Endothelial cell of umbilical vein (primary cell): ENCODE measurements at regions not wholly inside any gene's neighbourhood (a gene's known extent, or its start where the extent isn't known, plus 50 kb on each side); places are given as distances from the start of the nearest gene placed in this dataset.
A peak's percentile ranks its signal among the peaks of the same experiment; 100 is the strongest.

ENCODE experiments used
- BruUV-seq: library from RNA; stranded (reverse); fragments of 400-500 nt; replicated peaks from 2 replicates; lab custom pipeline; 2021; lab: Mats Ljungman, UMichigan
- CTCF ChIA-PET: fragments of 300-600, 350-600 bp; sonication (Branson Sonifier 250); formaldehyde crosslinking; loops from one replicate; lab custom pipeline; 2021; ENCODE audit warnings: antibody characterized with exemption, inconsistent platforms; lab: Charles Lee
- POLR2A ChIA-PET: fragments of 300-600, 350-600 bp; sonication (Branson Sonifier 250); formaldehyde crosslinking; loops from one replicate; lab custom pipeline; 2021; ENCODE audit warnings: antibody characterized with exemption, inconsistent platforms; lab: Charles Lee
- DNase-seq: peaks from one replicate; pipeline ENCODE4 v3.0.0-alpha.2; 2011; ENCODE audit warnings: low read depth, low spot score
- FAIRE-seq: peaks from 2 replicates; lab custom pipeline; 2011; peaks lifted over from hg19 to GRCh38; lab: Jason Lieb, UNC
- H2AFZ ChIP-seq: 2 replicates; pipeline ENCODE4 v1.6.0; 2012; ENCODE audit warnings: low read depth, low read length, control low read depth, inconsistent platforms
- H3K27ac ChIP-seq: 2 replicates; pipeline ENCODE4 v1.5.1; 2011; ENCODE audit warnings: low read depth, mild to moderate bottlenecking, control low read depth, low read length, moderate library complexity; ENCODE audit not compliant: insufficient read depth
- H3K27me3 ChIP-seq, 2 experiments: 2 replicates each; pipeline versions ENCODE4 v1.6.0 to v1.6.1; 2011; ENCODE audit warnings: low read length in 2 of 2, mixed read lengths in 1 of 2; ENCODE audit not compliant: control insufficient read depth in 2 of 2, insufficient read depth in 2 of 2
- H3K36me3 ChIP-seq, 2 experiments: 2 replicates in 1 of 2; 3 replicates in 1 of 2; pipeline ENCODE4 v1.5.1; 2011; ENCODE audit warnings: low read length in 2 of 2, mild to moderate bottlenecking in 1 of 2, moderate library complexity in 1 of 2; ENCODE audit not compliant: control insufficient read depth in 2 of 2, insufficient read depth in 2 of 2; ENCODE audit errors: extremely low read depth in 1 of 2
- H3K4me1 ChIP-seq: 3 replicates; pipeline ENCODE4 v1.5.1; 2011; ENCODE audit warnings: mild to moderate bottlenecking, low read length; ENCODE audit not compliant: control insufficient read depth, insufficient read depth; ENCODE audit errors: extremely low read depth
- H3K4me2 ChIP-seq: 2 replicates; pipeline ENCODE4 v1.6.1; 2011; ENCODE audit warnings: low read length, control low read depth, mixed read lengths; ENCODE audit not compliant: insufficient read depth
- H3K4me3 ChIP-seq, 3 experiments: fragments of 200-600 bp in 1 of 3; sonication (generic), shearing (Covaris generic) in 1 of 3; replicated peaks in 1 of 3; 2 replicates each; pipeline ENCODE4 v1.5.1; 2011 to 2016; ENCODE audit warnings: control low read depth in 3 of 3, low read length in 3 of 3, mild to moderate bottlenecking in 2 of 3, inconsistent platforms in 1 of 3, low read depth in 1 of 3, moderate library complexity in 1 of 3; ENCODE audit not compliant: insufficient read depth in 1 of 3
- H3K79me2 ChIP-seq: 2 replicates; pipeline ENCODE4 v1.6.0; 2012; ENCODE audit warnings: low read length, inconsistent platforms; ENCODE audit not compliant: control insufficient read depth, insufficient read depth
- H3K9ac ChIP-seq: replicated peaks from 2 replicates; pipeline ENCODE3; 2011; ENCODE audit warnings: low read length, control low read depth; ENCODE audit not compliant: insufficient read depth; ENCODE audit errors: extremely low read depth
- H3K9me1 ChIP-seq: replicated peaks from 3 replicates; pipeline ENCODE4 v1.6.0; 2011; ENCODE audit warnings: mild to moderate bottlenecking, low read length; ENCODE audit not compliant: control insufficient read depth, insufficient read depth; ENCODE audit errors: extremely low read depth
- H3K9me3 ChIP-seq: replicated peaks from 2 replicates; pipeline ENCODE4 v1.5.1; 2012; ENCODE audit warnings: low read length, inconsistent platforms; ENCODE audit not compliant: control insufficient read depth, insufficient read depth
- H4K20me1 ChIP-seq: replicated peaks from 2 replicates; pipeline ENCODE3; 2011; ENCODE audit warnings: mild to moderate bottlenecking, low read length; ENCODE audit not compliant: control insufficient read depth, insufficient read depth; ENCODE audit errors: extremely low read depth
- EZH2 ChIP-seq: IDR thresholded peaks from 2 replicates; pipeline ENCODE4 v1.6.1; 2012; ENCODE audit warnings: borderline replicate concordance, low read depth, mild to moderate bottlenecking, moderate library complexity, low read length, inconsistent platforms; ENCODE audit not compliant: severe bottlenecking
- FOS ChIP-seq: IDR thresholded peaks from 2 replicates; pipeline ENCODE4 v1.6.1; 2011; ENCODE audit warnings: mild to moderate bottlenecking, low read length, moderate library complexity, borderline replicate concordance; ENCODE audit not compliant: insufficient read depth
- GATA2 ChIP-seq: IDR thresholded peaks from 2 replicates; pipeline ENCODE4 v1.7.0; 2011; ENCODE audit warnings: low read depth, mild to moderate bottlenecking, moderate library complexity, mixed read lengths, low read length; ENCODE audit not compliant: insufficient read length, insufficient read depth
- JUN ChIP-seq: IDR thresholded peaks from 2 replicates; pipeline ENCODE4 v1.6.1; 2011; ENCODE audit warnings: borderline replicate concordance, low read depth; ENCODE audit not compliant: insufficient read length, insufficient read depth
- MYC ChIP-seq: IDR thresholded peaks from one replicate; pipeline ENCODE4 v1.6.1; 2011; ENCODE audit warnings: mild to moderate bottlenecking, low read depth, low read length
- POLR2A ChIP-seq: IDR thresholded peaks from 2 replicates; pipeline ENCODE4 v1.6.1; 2012; ENCODE audit warnings: low read depth, mild to moderate bottlenecking, control low read depth, low read length
- POLR2AphosphoS5 ChIP-seq: IDR thresholded peaks from 2 replicates; pipeline ENCODE4 v1.6.1; 2012; ENCODE audit warnings: low read depth, mild to moderate bottlenecking, control low read depth, low read length, moderate library complexity; ENCODE audit not compliant: insufficient read depth
- dilution Hi-C: fragments of 300-500 bp; cut with MboI; formaldehyde crosslinking; loops from one replicate; pipeline ENCODE4 v1.15.0; 2019; ENCODE audit warnings: low sequenced_read_pairs; ENCODE audit not compliant: extremely low pct_ligation_motif_present
- intact Hi-C: fragments of 100-400 bp; cut with micrococcal nuclease; formaldehyde crosslinking; loops from one replicate; pipeline ENCODE4 v1.10.0; 2022
- TF ChIP-seq, protein P1 (sequence below), 2 donors: IDR thresholded peaks; 1 replicate in 1 of 2; 2 replicates in 1 of 2; pipeline ENCODE4 v1.5.1; 2011; ENCODE audit warnings: low read length in 2 of 2, mild to moderate bottlenecking in 2 of 2, moderate library complexity in 2 of 2, control low read depth in 1 of 2, inconsistent platforms in 1 of 2, low read depth in 1 of 2; ENCODE audit not compliant: insufficient read depth in 1 of 2; ENCODE audit errors: extremely low read depth in 1 of 2
- TF ChIP-seq, protein P2 (sequence below): IDR thresholded peaks from 2 replicates; pipeline ENCODE4 v1.6.1; 2011; ENCODE audit not compliant: insufficient read depth, insufficient read length

DNA sequence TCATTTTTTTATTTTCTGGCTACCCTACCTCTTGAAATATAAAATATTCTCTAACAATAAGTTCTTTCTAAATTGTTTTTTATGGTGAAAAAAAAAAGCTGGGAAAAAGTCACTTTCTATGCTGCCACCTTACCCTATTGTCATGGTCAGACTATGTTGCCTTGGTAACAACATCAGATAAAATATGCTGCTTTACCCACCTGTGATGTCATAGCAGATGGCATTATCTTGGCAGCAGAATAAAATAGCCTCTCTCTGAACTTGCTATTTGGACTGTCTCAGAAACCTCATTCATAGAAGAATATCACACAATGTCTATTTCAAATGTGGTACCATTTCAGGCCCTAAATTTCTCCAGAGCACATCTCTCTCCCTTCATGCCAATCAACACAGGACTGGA, 69.6 kb upstream of the SGIP1 start:
- Histone ChIP-seq H3K4me2 (no peak overlapping the region), H3K36me3 (no peaks in the 10 kb centered on the region), H3K4me3 (no peak overlapping the region), H3K27ac (peak overlapping the region; percentile 49), H3K27me3 (no peaks in the 10 kb centered on the region), H3K79me2 (no peaks in the 10 kb centered on the region), H4K20me1 (no peaks in the 10 kb centered on the region), H3K9me1 (no peaks in the 10 kb centered on the region), H3K9ac (no peak overlapping the region), H3K9me3 (no peaks in the 10 kb centered on the region), H3K4me1 (peaks cover 12% of the 10 kb centered on the region), H2AFZ (peak overlapping the region; percentile 56)
- DNase-seq = no peak
- POLR2A ChIA-PET = no interaction called here
- FAIRE-seq = no peak
- intact Hi-C loops (no loop called here), dilution Hi-C loops (loop anchor here (25.0 kb wide), 1 partner anchor 202 kb away; no protein-coding TSS in a partner anchor)
- TF ChIP-seq FOS (no peak), POLR2A (no peak), GATA2 (no peak), MYC (no peak), JUN (no peak), POLR2AphosphoS5 (no peak), EZH2 (no peak)
- TF ChIP-seq, protein P1, sequence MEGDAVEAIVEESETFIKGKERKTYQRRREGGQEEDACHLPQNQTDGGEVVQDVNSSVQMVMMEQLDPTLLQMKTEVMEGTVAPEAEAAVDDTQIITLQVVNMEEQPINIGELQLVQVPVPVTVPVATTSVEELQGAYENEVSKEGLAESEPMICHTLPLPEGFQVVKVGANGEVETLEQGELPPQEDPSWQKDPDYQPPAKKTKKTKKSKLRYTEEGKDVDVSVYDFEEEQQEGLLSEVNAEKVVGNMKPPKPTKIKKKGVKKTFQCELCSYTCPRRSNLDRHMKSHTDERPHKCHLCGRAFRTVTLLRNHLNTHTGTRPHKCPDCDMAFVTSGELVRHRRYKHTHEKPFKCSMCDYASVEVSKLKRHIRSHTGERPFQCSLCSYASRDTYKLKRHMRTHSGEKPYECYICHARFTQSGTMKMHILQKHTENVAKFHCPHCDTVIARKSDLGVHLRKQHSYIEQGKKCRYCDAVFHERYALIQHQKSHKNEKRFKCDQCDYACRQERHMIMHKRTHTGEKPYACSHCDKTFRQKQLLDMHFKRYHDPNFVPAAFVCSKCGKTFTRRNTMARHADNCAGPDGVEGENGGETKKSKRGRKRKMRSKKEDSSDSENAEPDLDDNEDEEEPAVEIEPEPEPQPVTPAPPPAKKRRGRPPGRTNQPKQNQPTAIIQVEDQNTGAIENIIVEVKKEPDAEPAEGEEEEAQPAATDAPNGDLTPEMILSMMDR (IDR thresholded peaks at IDR 0.05; ENCODE audit: extremely low read depth in 1 of 2, insufficient read depth in 1 of 2, low read depth in 1 of 2, low read length in 2 of 2) = no peak
- TF ChIP-seq, protein P2, sequence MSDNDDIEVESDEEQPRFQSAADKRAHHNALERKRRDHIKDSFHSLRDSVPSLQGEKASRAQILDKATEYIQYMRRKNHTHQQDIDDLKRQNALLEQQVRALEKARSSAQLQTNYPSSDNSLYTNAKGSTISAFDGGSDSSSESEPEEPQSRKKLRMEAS = no peak
- CTCF ChIA-PET = interaction anchor here (1.0 to 5.8 kb wide), 2 partner anchors 26 to 40 kb away, joined by 3 to 24 read pairs; no protein-coding TSS in a partner anchor
- TSS peak; percentile 76 for BruUV-seq
